NCI-H460 (cell line): ENCODE measurements at regions not wholly inside any gene's neighbourhood (a gene's known extent, or its start where the extent isn't known, plus 50 kb on each side); places are given as distances from the start of the nearest gene placed in this dataset.

Experiments used
- DNase-seq: peaks from one replicate; pipeline ENCODE4 v3.0.0-alpha.2; 2016; ENCODE audit warnings: low read depth; ENCODE audit errors: extremely low read depth

DNA sequence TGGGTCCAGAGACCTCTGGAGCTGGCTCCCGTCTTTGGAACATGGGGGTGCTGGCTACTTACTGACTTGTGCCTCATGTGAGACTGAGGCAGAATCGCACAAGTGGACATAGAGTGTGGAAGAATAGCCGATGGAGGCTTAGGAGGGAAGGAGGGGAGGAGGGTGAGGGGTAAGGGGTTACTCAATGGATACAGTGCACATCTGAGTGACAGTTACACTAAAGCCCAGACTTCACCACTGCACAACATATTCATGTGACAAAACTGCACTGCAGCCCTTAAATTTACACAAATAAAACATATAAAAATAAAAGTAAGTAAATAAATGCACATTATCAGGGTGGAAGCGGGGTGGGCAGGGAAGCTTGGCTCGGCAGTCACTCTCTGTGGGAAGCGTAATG lies 197.7 kb upstream of the RAB4A start:
- DNase-seq = no peak

DNA sequence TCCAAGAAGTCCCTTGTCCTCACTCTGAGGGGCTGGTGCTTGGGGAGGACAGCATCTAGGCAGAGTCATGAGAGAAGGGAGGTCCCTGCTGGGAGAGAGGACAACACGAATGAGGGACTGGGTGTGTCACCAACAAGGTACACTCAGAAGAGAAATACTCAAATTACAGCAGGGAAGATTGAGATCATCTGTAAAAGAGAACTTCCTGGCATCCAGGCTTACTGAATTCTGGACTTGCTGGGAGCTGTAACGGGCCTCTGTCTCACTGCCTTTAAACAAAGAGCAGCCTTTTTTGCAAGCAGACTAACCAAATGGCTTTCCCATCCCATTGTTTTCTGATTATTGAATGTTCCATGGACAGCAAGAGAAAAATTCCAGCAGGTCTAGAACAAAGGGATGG lies 195.7 kb upstream of the RAB4A start:
- DNase-seq = no peak

DNA sequence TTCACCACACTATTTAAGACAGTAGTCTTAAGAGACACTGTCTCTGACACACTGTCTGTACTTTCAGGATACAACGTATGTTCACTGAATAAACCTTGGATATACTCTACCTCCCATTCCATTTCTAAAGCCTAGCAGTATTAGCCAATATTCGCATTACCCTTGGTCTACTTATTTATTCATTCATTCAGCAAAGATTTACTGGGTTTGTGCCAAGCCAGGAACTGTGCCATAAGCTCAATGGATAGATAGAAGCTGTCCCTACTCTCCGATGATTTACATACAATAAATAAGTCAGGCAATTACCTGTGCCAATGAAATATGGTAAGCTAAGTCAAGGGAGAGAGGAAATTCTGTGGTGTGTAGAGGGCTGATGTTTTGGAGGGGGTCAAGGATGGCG lies 195.2 kb upstream of the RAB4A start:
- no peak for DNase-seq

DNA sequence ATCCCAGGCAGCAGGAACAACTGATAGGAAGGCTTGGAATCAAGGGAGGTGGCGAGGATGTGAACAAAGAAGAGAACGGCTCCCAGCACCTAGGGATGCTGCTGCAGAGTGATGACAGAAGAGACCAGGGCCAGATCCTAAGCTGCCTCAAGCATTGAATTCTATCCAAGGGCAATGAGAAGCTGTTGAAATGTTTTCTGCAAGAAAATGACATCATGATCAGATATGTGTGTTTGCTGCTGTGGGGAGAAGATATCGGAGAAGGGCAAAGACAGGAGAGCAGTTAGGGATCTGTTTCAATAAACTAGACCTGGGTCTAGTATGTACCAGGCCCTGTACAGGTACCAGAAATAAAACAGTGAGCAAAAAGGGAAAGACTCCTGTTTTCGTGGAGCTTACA lies 194.7 kb upstream of the RAB4A start:
- no peak for DNase-seq

DNA sequence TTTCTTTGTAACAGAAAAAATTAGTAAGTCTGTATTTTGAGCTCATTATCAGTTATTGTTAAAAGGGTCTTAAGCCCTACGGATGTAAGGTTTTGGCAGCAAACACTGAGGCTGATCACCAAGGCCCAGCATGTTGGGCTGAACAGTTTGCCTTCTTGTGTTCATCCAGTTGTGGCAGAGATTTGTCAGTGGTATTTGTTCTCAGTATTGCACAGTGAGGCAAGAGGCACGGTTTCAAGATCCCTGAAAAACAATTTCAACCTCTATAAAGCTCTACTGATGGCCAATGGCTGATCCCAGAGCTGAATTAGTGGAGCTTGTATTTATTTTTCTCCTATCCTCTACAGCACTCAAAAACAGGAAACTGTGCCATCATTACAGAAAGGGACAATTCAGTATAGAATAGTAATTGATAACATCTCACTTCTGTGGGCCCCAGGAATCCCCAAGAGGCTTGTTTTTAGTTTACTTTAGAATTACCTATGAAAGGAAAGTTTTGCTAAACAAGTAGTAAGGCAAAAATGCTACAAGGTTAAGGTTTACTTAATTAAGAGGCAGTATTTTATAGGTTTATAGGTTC lies 191.8 kb upstream of the RAB4A start:
- no peak for DNase-seq

DNA sequence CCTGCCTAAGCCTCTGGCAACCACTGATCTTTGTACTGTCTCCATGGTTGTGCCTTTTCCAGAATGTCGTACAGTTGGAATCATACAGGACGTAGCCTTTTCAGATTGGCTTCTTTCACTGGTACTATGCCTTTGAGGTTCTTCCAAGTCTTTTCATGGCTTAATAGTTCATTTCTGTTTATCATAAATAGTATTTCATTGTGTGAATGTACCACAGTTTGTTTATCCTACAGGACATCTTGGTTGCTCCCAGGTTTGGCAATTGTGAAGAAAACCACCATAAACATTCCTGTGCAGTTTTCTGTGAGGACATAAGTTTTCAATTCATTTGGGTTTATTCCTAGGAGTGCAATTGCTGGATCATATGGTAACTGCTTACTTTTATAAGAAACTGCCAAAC lies 190.6 kb upstream of the RAB4A start:
- no peak for DNase-seq

DNA sequence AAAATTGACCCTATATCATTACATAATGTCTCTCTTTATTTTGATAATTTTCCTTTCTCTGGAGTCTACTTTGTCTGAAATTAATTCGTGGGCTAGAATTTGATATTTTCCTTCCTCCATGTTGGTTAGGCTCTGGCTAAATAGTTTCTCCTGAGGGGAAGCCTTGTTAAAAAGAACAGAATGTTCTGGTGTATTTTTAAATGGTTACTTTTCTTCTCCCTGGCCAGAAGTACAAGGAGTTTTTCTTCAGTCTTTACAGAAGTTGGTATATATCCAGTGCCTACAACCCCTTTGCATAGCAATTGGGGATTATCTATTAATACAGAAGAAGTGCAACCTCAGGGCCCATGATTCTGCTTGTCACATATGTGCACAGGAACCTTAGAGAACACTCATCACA lies 185.6 kb upstream of the RAB4A start:
- no peak for DNase-seq

DNA sequence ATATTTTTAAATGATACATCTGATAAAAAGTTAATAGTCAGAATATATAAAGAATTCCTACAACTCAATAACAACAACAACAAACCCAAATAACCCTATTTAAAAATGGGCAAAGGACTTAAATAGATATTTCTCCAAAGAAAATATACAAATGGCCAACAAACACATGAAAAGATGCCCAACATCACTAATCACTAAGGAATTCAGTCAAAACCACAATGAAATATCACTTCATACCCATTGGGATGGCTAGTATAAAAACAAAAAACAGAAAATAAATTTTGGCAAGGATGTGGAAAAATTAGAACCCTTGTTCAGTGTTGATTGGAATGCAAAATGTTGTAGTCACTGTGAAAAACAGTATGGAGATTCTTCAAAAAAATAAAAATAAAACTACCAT lies 184.8 kb upstream of the RAB4A start:
- DNase-seq = no peak

DNA sequence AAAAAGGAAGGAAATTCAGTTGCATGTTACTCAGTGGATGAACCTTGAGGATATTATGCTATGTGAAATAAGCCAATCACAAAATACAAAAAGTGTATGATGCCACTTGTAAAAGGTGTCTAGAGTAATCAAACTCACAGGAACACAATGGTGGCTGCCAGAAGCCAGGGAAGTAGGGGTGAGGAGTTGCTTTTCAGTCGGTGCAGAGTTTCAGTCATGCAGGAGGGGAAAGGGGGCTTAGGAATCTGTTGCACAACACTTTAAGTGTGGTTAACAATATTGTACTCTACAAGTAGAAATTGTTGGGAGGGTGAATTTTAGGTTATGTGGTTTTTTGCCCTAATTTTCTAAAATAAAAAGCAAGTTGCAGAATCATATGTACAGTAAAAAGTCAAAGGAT lies 184.2 kb upstream of the RAB4A start:
- DNase-seq = no peak

DNA sequence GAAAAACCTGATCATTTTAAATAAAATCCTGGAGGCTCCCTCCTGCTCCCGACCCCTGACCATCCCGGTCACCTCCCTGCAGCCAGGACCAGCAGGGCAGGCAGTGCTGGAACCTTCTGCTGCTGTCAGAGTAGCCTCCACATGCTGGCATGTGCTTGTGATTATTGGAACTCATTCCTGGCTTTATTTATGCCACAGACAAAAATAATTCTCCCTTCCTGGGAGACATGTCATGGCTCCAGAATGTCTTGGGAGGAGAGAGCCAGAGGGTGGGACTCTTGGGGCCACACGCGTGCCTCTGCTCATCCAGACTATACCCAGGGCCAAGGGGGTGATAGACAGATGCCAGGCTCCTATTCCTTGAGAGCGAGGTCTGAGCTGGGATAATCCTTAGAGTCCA lies 183.6 kb upstream of the RAB4A start:
- DNase-seq = no peak

DNA sequence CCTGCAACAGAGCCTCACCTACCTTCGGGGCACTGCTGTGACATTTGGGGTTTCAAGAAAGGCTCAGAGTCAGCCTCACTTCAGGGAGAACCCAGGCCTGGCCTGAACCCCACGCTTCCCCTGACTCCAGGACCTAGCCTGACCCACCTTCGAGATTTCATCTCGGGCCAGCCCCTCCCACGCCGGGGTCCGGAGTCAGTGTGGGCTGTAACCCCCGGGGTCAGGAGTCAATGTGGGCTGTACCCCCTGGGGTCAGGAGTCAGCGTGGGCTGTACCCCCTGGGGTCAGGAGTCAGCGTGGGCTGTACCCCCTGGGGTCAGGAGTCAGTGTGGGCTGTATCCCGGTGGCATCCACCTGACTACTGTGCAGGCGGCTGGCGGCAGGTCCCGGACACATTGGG lies 183.0 kb upstream of the RAB4A start:
- no peak for DNase-seq

DNA sequence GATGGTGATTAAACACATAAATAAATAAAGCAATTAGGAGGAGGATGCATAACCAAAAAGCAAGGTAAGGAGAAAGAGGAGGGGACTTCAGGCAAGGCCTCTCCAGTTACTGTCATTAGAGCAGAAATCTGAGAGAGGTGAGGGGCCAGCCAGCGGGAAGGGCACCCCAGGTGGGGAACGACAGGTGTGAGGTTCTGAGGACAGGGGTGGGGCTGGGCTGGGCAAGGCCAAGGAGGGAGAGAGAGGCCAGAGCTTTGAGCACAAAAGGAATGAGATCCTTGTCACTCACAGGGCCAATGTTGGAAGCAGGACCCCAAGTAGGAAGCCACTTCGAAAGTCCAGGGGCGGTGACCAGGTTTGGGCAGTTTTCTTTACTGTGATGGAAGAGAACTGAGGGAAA lies 182.2 kb upstream of the RAB4A start:
- no peak for DNase-seq

DNA sequence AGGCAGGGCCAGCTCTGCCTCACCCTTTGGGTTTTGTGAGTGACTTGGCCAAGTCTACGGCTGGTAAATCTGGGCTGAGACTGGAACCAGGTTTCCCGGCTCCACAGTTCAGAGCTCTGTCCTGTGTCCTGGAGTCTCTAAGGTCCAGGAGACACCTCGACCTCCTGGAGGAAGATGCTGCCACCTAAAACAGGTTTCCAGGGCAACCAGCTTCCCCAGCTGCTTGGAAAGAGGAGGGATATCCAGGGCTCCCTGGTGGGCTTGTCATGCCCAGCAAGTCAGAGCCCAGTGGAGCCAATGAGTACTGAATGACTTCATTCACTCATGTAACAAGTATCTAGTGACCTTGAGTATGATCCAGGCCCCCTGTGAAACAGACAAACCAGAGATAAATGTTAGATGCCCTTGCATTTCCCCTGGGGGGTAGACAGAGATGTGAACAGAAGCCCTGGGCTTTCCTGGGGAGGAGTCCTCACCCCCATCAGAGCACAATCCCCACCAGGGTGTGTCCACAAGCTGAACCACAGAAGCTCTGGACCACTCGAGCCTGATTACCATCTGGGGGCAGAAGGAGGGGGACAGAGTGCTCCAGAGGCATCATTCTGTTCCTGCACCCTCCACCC lies 181.2 kb upstream of the RAB4A start:
- DNase-seq = no peak

DNA sequence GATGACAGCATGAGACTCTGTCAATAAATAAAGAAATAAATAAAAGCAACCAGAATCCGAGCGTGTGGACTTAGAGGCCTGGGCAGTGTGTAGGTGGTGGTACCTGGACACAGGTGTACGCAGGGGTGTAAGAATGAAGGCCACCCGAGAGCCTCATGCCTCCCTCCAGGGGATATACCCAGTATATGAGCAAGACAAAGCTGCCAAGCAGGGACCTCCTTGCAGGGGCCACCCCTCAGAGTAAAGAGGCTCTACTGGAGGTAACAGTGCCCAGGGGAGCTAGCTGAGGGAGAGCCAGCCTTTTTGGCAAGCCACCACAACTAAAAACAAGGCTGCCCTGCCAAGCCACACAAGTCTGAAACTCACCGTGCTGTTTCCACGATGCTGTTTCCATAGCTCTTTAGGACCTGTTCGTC lies 179.2 kb upstream of the RAB4A start:
- DNase-seq = no peak

DNA sequence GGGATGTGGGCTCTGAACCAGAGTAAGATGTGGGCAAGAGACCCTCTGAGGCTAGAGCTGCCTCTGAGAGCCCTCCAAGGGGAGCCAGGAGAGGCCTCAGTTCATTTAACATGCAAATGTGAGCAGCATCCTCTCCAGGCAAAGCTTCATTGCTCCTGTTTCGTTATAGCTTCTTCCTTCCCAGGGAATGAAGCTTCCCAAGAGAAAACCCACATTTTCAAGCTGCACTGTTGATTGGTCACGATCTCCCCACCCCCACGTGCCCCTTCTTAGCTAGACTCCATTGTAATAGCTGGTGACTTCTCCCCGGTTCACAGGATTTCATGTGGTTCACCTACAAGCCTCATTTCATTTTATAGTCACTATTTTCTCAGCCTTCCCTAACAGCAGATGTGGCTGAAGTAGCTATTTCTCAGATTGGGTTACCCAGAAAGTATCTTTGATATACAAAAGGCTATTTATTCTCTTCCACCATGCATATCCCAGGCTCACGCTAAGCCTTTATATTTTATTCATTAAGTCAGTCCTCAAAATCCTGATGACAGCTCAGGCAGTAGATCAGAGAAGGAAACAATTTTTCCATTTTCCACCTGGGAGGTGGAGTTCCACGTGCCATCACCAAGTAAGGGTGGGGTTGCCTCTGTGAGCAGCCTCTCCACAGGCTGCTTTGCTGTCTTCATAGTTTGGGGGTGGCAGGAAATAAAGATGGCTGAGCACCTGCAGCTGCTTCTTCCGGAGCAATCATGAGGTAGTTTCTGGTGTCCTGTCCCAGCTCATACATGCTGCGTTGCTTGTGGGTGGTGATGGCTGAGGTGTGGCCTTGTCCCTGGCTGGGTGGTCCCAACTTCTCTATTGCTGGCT lies 178.3 kb upstream of the RAB4A start:
- no peak for DNase-seq

DNA sequence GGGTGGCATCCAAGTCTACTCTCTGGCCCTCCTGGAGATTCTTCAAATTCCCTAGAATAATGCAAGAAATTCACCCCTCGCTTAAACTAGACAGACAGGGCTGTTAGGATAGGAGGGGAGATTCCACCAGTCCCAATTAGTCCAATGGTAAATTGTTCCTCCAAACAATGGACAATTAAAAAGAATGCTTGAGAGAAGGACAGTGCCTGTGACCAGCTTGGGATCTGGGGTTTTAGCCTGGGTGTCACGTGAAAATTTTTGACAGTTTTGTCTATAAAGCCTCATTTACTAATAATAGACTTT lies 177.7 kb upstream of the RAB4A start:
- DNase-seq = no peak

DNA sequence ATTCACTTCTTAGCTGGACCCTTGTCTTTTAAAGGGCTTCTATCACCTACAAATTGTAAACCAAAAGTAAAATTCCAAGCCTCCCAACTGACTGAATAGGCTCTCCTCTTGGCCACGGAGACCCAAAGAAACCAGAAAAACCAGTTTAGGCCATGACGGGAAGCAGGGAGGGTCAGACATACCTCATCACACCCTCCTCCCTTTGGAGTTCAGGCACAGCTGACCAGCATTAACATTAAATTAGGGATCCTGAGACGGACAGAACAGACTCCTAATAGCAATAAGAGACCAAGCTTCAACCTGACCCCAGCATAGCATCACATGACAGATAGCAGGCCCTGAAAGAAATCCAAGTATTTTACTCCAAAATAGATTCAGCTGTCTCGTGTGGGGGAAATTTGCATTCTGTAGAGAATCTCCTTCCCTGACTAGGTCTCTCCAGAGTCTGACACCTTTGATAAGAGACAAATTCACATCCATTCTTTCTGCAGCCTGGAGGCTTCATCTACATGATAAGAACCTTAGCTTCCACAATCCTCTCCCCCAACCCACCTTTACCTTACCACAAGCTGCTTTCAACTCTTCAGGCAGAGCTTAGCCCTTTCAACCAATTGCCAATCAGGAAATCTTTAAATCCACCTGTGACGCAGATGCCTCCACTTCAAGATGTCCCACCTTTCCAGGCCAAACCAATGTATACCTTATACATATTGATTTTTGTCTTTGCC lies 177.1 kb upstream of the RAB4A start:
- DNase-seq = no peak

DNA sequence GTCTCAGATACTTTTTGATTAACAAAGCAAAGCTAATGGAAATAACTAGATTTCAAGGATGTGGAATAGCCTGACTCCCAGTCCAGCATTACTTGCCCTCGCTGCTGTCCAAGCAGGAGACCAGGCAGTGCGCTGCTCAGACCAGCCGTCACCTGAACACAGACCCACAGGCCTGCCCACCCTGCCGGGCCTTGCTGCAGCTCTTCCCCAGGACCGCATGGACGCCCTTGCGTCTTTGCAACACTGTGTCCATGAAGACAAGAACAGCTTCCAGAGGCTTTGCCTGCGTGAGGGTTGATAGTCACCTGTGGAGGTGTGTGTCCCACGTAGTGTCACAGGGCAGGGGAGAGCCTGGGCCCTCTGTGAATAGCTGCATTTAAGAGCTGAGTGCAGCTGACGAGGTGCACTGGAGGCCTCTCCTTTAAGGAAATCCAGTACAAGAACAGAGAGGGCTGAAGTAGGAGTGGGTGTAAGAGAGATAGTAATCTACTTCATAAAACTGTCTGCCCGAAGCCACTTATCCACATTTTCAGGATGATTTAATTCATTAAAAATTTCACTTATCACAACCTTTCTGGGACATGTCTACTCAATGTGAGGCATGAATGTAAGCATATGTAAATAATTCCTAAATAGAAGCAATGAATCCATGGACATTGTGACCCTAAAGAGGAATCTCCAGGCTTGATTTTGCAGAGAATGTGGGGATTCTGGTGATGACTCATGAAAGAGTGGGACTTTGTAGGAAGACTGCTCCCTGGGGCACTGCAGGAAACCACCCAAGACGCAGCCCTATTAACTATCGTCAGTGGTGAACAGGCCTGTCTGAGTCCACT lies 176.2 kb upstream of the RAB4A start:
- DNase-seq = no peak

DNA sequence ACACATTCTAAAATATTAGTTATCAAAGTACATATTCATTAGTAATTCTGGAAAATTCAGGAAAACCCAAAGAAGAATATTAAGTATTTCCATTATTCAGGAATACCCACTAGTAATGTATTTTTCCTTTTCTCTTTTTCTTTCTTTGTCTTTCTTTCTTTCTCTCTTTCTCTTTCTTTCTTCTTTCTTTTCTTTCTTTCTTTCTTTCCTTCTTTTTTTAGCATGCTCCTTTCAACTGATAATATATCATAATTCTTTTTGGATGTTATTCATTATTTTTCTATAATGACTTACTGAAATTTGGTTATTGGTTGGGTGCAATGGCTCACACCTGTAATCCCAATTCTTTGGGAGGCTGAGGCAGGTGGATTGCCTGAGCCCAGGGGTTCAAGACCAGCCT lies 175.6 kb upstream of the RAB4A start:
- DNase-seq = no peak

DNA sequence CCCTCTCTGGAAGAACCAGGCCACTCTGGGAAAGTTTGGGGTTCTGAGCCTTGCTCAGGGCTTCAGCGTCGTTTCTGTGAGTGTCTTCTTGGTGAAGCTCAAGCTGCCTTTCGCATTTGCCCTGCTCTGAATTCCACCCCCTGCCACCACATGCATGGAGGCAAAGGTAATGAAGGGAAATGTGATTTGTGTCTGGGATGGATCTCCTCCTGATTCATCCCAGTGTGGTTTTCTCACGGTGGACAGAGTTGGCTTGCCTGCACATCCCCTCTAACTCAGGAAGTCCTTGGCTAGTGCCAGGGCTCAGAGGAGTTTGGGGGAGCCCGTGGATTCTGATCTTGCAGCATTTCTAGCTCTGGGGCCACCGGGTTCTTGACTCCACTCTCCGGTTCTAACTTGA lies 173.6 kb upstream of the RAB4A start:
- DNase-seq = no peak

DNA sequence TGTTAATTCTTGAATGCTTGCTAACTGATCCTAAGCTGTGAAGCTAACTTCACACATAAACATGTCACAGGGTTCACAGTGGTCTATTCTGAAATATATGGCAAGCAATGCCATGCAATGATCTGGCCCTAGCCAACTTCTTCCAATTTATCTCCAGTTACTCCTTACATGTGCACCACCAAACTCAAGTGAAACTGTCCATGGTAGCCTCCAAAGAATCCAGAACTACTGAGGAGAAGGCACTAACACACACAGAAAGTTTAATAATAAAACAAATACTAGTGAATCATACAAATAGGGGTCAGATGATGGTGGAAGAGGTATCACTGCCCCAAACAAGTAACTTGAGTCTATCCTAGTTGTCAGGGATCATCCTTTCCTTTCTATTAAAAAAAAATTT lies 172.6 kb upstream of the RAB4A start:
- no peak for DNase-seq
